ENCODE measurements at regions not wholly inside any gene's neighbourhood (a gene's known extent, or its start where the extent isn't known, plus 50 kb on each side); places are given as distances from the start of the nearest gene placed in this dataset.

GRCh38 chr11:70619591-70619990, 221.3 kb downstream of the CTTN start:
- ATAC-seq (replicated peaks) (no peak), DNase-seq (no peak)
- H3K27me3 Mint-ChIP-seq: no peaks in the 10 kb centered on the region
- H3K27ac Mint-ChIP-seq: no peak overlapping the region
- H3K9me3 Mint-ChIP-seq: peaks cover 0 to 4% of the 10 kb centered on the region in 2 donors
- no peak overlapping the region for H3K4me3 Mint-ChIP-seq
- H3K36me3 Mint-ChIP-seq: no peaks in the 10 kb centered on the region
- no peaks in the 10 kb centered on the region for H3K4me1 Mint-ChIP-seq

GRCh38 chr11:70620510-70621184, 222.3 kb downstream of the CTTN start:
- H3K27ac Mint-ChIP-seq: no peak overlapping the region
- H3K36me3 Mint-ChIP-seq: no peaks in the 10 kb centered on the region
- no peaks in the 10 kb centered on the region for H3K4me1 Mint-ChIP-seq
- H3K27me3 Mint-ChIP-seq: no peaks in the 10 kb centered on the region
- DNase-seq (no peak), ATAC-seq (replicated peaks) (no peak)
- no peak overlapping the region for H3K4me3 Mint-ChIP-seq
- peaks cover 0 to 3% of the 10 kb centered on the region in 2 donors for H3K9me3 Mint-ChIP-seq

DNA sequence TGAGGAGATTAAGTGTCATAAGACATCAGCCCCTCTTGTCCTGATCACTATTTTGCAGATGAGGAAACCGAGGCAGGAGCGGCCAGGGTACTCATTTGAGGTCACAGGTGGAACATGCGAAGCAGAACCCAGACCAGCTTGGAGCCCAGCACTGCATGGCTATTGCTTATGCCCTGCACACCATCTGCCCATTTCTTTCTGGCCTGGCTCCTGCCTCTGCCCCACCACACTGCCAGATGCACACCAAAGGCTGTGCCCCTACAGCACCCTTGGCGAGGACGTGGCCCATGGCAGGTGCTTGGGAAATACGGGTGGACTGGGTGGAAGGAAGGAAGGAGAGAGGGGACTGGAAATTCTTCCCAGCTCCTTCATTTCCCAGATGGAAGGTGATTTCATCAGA, 222.9 kb downstream of the CTTN start:
- H3K36me3 Mint-ChIP-seq: no peaks in the 10 kb centered on the region

DNA sequence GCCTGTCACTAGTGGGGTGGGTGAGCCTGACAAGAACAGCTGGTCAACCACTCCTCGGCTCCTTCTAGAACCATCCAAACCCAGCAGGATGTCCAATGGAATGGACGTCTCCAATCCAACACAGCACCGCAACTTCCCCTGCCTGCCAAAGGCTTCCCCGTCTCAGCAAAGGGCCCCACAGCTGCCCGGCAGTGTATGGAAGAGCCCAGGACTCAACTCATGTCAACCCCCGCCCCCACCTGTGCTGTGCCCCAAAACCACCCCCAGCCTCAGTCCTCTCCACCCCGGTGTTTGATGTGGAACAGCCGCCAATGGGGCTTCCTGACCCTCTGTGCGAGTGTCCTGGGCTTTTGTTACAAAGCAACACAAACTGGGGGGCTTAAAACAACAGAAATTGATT, 223.8 kb downstream of the CTTN start:
- Mint-ChIP-seq H3K9me3 (no peaks in the 10 kb centered on the region), H3K27me3 (no peaks in the 10 kb centered on the region), H3K36me3 (no peaks in the 10 kb centered on the region), H3K27ac (no peak overlapping the region), H3K4me3 (no peak overlapping the region), H3K4me1 (no peaks in the 10 kb centered on the region)
- DNase-seq: no peak
- ATAC-seq (replicated peaks): no peak

More for the DNA sequence above, 222.9 kb downstream of the CTTN start:
- ATAC-seq (replicated peaks) (no peak), DNase-seq (no peak)
- Mint-ChIP-seq H3K4me1 (no peaks in the 10 kb centered on the region), H3K4me3 (no peak overlapping the region), H3K27ac (no peak overlapping the region), H3K27me3 (no peaks in the 10 kb centered on the region), H3K9me3 (peaks cover 0 to under 1% of the 10 kb centered on the region in 2 donors)

DNA sequence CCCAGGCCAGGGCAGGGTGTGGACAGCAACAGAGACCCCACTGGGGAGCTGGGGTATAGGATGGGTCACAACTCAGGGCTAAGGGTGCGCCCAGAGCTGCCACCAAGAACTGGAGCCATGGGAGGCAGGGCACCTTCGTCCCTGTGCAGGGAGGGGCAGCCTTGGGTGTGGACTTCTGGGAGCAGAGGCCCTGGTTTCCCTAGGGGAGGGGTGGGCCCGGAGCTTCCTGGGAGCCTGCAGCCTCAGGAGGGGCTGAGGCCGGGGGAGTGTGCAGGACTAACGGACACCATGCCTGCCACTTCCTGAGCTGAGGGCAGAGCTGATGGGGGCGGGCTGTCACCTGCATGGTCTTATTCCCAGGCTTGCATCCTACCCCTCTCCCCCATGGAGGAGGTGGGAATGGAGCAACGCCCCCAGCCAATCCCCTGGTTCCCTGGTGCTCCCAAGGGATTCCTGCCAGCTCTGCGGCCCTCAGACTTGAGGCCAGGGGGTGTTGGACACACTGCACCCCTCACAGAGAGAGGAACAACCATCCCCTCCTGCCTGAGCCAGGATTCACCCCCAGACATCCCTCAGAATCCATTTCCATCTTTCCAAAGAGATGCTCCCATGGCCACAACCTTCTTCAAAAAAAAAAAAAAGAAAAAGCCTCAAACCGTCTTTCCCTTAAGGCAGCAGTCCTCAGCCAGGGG, 225.7 kb downstream of the CTTN start:
- H3K4me1 Mint-ChIP-seq: no peaks in the 10 kb centered on the region
- no peak for ATAC-seq (replicated peaks)
- H3K9me3 Mint-ChIP-seq: no peaks in the 10 kb centered on the region

GRCh38 chr11:70624598-70624993, 226.3 kb downstream of the CTTN start:
- ATAC-seq (replicated peaks): no peak
- Mint-ChIP-seq H3K4me3 (no peak overlapping the region), H3K9me3 (no peaks in the 10 kb centered on the region), H3K4me1 (no peaks in the 10 kb centered on the region), H3K27me3 (peaks cover 9 to 10% of the 10 kb centered on the region in 2 donors), H3K36me3 (no peaks in the 10 kb centered on the region), H3K27ac (no peak overlapping the region)
- no peak for DNase-seq

More for the DNA sequence above, 225.7 kb downstream of the CTTN start:
- DNase-seq: no peak
- no peak overlapping the region for H3K27ac Mint-ChIP-seq
- H3K36me3 Mint-ChIP-seq: no peaks in the 10 kb centered on the region
- no peak overlapping the region for H3K4me3 Mint-ChIP-seq
- peaks cover 6 to 7% of the 10 kb centered on the region in 2 donors for H3K27me3 Mint-ChIP-seq

GRCh38 chr11:70625051-70625450, 226.7 kb downstream of the CTTN start:
- peaks cover 9 to 13% of the 10 kb centered on the region in 2 donors for H3K27me3 Mint-ChIP-seq
- DNase-seq (no peak), ATAC-seq (replicated peaks) (no peak)
- H3K27ac Mint-ChIP-seq: no peak overlapping the region
- H3K4me1 Mint-ChIP-seq: no peaks in the 10 kb centered on the region
- H3K4me3 Mint-ChIP-seq: no peak overlapping the region
- H3K36me3 Mint-ChIP-seq: no peaks in the 10 kb centered on the region
- H3K9me3 Mint-ChIP-seq: no peaks in the 10 kb centered on the region

DNA sequence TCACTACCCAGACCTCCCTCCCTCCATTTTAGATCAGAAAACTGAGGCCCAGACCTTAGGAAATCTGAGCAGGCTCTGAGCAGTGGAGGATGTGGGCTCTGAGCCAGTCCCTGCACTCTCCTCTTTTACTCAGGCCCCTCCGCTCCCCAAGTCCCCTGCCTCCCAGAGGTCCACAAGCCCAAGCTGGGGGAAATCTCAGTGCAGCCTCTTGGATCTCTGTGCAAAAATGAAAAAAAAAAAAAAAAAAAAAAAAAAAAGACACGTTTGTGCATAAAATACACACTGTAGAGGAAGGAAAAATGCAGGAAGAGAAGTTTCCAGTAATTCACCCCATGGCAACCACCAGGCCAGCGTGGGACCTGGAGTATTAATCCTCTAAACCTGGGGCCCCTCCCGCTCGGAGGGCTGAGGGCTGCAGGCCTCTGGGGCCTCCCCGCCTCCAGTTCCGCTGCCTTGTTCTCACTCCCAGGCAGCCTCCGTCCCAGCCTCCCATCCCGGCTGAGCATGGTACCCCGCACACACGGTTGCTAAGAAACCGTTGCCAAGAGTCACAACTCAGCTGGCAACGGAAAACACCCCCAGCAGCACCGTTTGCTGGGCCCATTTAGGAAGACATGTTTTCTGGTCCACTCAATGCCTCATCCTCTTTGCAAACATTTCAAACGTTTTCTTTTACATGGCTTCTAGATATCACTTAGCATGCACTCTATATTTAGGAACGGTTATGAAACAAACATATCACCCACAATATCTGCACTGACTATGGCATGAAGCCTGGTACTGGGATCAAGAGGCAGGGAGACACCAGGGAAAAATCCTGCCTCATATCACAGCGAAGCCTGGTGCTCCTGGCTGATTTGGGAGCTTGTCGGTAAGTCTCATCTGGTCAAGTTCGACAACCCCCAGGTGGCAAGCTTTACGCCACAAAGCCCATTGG, 227.5 kb downstream of the CTTN start:
- Mint-ChIP-seq H3K4me3 (no peak overlapping the region), H3K27me3 (peaks cover 16 to 19% of the 10 kb centered on the region in 2 donors), H3K27ac (no peak overlapping the region), H3K4me1 (no peaks in the 10 kb centered on the region), H3K36me3 (no peaks in the 10 kb centered on the region), H3K9me3 (peaks cover 1 to 4% of the 10 kb centered on the region in 2 donors)
- no peak for DNase-seq
- no peak for ATAC-seq (replicated peaks)

DNA sequence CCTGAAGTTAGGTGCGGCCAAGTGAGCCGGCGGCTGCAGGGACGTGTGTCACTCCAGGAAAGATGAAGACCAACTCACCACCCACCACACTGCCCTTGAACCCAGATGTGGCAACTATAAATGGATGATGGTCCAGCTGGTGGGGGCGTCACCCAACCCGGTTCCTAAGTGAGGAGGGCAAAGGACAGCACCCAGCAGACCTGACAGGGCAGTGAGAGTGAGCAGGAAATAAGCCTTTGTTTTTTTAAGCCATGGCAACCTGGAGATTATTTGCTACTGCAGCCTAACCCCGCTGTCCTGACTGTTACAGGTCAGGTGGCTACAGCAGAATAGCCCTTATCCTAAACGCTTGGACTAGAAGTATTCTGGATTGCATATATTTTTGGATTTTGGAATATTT, 228.9 kb downstream of the CTTN start:
- no peak for ATAC-seq (replicated peaks)
- Mint-ChIP-seq H3K4me3 (no peak overlapping the region), H3K36me3 (no peaks in the 10 kb centered on the region), H3K9me3 (peaks cover 1 to 4% of the 10 kb centered on the region in 2 donors), H3K4me1 (no peaks in the 10 kb centered on the region), H3K27ac (no peak overlapping the region), H3K27me3 (peaks cover 16 to 19% of the 10 kb centered on the region in 2 donors)
- DNase-seq: no peak

DNA sequence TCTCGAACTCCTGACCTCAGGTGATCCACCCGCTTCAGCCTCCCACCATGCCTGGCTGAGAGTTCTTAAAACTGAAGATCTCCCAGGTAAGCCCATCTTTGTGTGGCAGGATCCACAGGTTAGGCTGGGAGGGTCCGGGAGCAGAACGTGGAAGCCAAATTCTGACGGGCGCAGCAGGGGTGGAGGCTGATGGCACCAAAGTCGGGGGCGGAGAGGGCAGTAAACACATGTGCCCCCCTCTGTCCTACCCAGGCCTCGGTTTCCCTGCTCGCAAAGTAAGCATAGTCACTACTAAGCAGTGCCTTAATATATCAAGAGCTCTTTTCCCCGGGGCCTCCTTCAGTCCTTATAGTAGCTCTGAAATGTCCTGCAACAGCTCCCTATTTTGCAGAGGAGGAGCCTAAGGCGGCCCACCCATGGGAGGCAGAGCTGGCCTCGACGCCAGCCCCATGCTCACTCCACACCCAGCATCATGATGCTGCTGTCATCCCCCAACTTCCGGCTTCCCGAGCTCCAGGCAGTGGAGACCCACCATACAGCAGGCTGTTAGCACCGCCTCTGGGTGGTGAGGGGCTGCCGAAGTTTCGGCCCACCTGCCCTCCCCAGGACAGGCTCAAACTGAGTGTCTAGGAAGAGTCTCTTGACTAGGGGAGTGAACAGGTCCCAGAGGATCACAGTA, 230.0 kb downstream of the CTTN start:
- Mint-ChIP-seq H3K4me1 (no peaks in the 10 kb centered on the region), H3K36me3 (no peaks in the 10 kb centered on the region), H3K4me3 (no peak overlapping the region), H3K27me3 (peaks cover 16 to 19% of the 10 kb centered on the region in 2 donors), H3K9me3 (peaks cover 1 to 4% of the 10 kb centered on the region in 2 donors), H3K27ac (no peak overlapping the region)
- ATAC-seq (replicated peaks) (no peak), DNase-seq (no peak)

DNA sequence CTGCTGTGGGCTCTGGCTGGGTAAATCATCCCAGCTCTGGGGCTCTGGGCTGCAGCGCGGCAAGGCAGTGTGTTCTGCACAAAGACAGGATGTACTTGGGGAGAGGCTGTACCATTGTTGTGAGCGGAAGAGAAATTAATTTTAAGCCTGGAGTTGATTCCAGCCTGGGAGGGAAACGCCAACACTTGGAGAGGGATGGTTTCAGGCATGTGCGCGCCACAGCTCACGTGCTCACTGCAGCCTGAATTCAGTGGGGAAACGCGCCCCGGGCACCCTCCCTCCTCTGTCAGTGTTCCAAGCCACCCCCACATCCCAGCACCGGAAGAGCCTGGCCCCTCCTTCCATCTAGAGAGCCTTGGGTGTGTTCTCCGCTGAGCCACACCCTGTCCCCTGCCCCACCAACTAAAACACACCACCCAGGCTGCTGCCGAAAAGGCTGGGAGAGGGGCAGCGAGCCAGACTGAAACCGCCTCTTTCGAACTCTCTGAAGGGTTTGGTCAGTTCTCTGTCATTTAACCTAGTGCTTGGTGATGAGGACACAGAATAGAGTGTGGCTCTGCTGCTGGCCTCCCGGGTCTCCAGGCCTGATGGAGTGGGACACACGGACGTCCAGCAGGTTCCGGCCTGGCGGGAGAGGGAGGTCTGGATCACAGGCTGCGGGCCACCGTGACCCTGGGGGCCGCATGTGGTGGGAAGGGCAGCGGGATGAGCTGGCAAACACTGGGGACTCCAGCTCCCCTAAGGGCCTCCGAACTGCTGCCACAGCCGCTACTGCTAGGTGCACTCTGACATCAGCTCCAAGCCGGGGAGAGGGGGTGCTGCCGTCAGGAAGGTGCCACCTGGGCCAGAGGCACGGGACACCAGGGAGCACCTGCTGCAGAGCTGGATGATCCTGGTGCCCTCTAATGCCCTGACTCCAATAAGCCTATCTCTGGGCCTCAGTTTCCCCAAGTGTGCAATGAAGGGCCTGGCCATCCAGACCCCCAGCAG, 230.8 kb downstream of the CTTN start:
- peaks cover 1 to 4% of the 10 kb centered on the region in 2 donors for H3K9me3 Mint-ChIP-seq
- ATAC-seq (replicated peaks): no peak
- no peak overlapping the region for H3K27ac Mint-ChIP-seq
- H3K36me3 Mint-ChIP-seq: no peaks in the 10 kb centered on the region
- peaks cover 16 to 19% of the 10 kb centered on the region in 2 donors for H3K27me3 Mint-ChIP-seq
- H3K4me3 Mint-ChIP-seq: no peak overlapping the region
- DNase-seq: no peak
- H3K4me1 Mint-ChIP-seq: no peaks in the 10 kb centered on the region

DNA sequence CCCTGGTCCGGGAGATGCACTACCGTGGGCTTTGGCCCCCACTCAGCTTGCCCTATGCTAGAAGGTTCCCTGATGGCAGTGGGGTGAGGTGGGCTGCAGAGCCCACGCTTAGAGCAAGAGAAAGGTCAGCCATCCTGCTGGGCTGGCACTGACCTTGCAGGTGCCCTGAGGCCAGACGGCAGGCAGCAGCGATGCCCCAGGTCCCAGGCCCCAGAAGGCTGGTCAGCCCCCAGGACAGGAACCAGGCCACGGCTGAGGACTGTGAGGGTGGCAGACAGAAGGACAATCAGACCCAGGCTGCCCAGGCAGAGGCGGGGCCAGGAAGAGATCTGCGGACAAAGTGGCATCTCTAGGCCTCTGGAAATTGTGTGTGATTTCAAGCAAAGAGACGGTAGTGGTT, 231.7 kb downstream of the CTTN start:
- Mint-ChIP-seq H3K9me3 (peaks cover 1 to 4% of the 10 kb centered on the region in 2 donors), H3K36me3 (no peaks in the 10 kb centered on the region), H3K27ac (no peak overlapping the region), H3K4me1 (no peaks in the 10 kb centered on the region), H3K27me3 (peaks cover 16 to 19% of the 10 kb centered on the region in 2 donors), H3K4me3 (no peak overlapping the region)
- DNase-seq: no peak
- ATAC-seq (replicated peaks): no peak

Data from stimulated activated naive B cell treated with anti-CD40 and anti-IgM and Interleukin-4, amounts not matched to agents 10 μg/mL and 1 μg/mL and 100 μg/mL, for 72 hours (primary cell).